HepG2 (cell line): ENCODE measurements at regions not wholly inside any gene's neighbourhood (a gene's known extent, or its start where the extent isn't known, plus 50 kb on each side); places are given as distances from the start of the nearest gene placed in this dataset.

ENCODE experiments used
- MAF1 ChIP-seq: sonication (generic); formaldehyde crosslinking; IDR thresholded peaks from 2 replicates; pipeline ENCODE4 v1.5.0; 2020; ENCODE audit warnings: missing genetic modification reagents, borderline replicate concordance
- NR3C1 ChIP-seq: sonication (generic); formaldehyde crosslinking; IDR thresholded peaks from 2 replicates; pipeline ENCODE4 v1.4.0; 2020; ENCODE audit warnings: missing genetic modification reagents
- RARG ChIP-seq: sonication (generic); formaldehyde crosslinking; IDR thresholded peaks from 2 replicates; pipeline ENCODE4 v1.4.0; 2020; ENCODE audit warnings: low read depth, mild to moderate bottlenecking, missing genetic modification reagents
- SRSF1 ChIP-seq: fragments of 200-400 bp; formaldehyde crosslinking; optimal IDR thresholded peaks from 2 replicates; pipeline ENCODE3; 2017; ENCODE audit warnings: mild to moderate bottlenecking, low read depth, low read length, moderate library complexity
- SYNCRIP ChIP-seq: fragments of 200-400 bp; formaldehyde crosslinking; IDR thresholded peaks from 2 replicates; pipeline ENCODE4 v1.6.1; 2018; ENCODE audit warnings: mild to moderate bottlenecking, low read depth, low read length; ENCODE audit not compliant: insufficient read depth
- ZFP37 ChIP-seq: sonication (generic); formaldehyde crosslinking; IDR thresholded peaks from 2 replicates; pipeline ENCODE4 v1.4.0; 2020; ENCODE audit warnings: missing genetic modification reagents, borderline replicate concordance
- ZFY ChIP-seq: sonication (generic); formaldehyde crosslinking; IDR thresholded peaks from 2 replicates; pipeline ENCODE4 v1.4.0; 2020; ENCODE audit warnings: missing genetic modification reagents
- ZNF124 ChIP-seq: sonication (generic); formaldehyde crosslinking; IDR thresholded peaks from 2 replicates; pipeline ENCODE4 v1.4.0; 2020; ENCODE audit warnings: missing genetic modification reagents
- ZNF225 ChIP-seq: sonication (generic); formaldehyde crosslinking; IDR thresholded peaks from 2 replicates; pipeline ENCODE4 v1.4.0; 2020; ENCODE audit warnings: mild to moderate bottlenecking, missing genetic modification reagents
- ZNF652 ChIP-seq: IDR thresholded peaks from 2 replicates; pipeline ENCODE4 v1.6.1; 2016; ENCODE audit warnings: low read depth, borderline replicate concordance
- ZNF703 ChIP-seq: sonication (generic); formaldehyde crosslinking; IDR thresholded peaks from 2 replicates; pipeline ENCODE4 v1.5.1; 2020; ENCODE audit warnings: missing genetic modification reagents, mild to moderate bottlenecking, moderate library complexity, borderline replicate concordance
- TF ChIP-seq, protein P1 (sequence below): sonication (generic); formaldehyde crosslinking; IDR thresholded peaks from 2 replicates; pipeline ENCODE4 v1.4.0; 2020; ENCODE audit warnings: missing genetic modification reagents
- TF ChIP-seq, protein P2 (sequence below): sonication (generic); formaldehyde crosslinking; IDR thresholded peaks from 2 replicates; pipeline ENCODE4 v1.5.1; 2020; ENCODE audit warnings: missing genetic modification reagents, mild to moderate bottlenecking, borderline replicate concordance
- TF ChIP-seq, protein P3 (sequence below): sonication (generic); formaldehyde crosslinking; IDR thresholded peaks from 2 replicates; pipeline ENCODE4 v1.4.0; 2020; ENCODE audit warnings: missing genetic modification reagents
- TF ChIP-seq, protein P4 (sequence below): sonication (generic); formaldehyde crosslinking; IDR thresholded peaks from 2 replicates; pipeline ENCODE4 v1.8.0; 2022; ENCODE audit warnings: mild to moderate bottlenecking, missing genetic modification reagents

DNA sequence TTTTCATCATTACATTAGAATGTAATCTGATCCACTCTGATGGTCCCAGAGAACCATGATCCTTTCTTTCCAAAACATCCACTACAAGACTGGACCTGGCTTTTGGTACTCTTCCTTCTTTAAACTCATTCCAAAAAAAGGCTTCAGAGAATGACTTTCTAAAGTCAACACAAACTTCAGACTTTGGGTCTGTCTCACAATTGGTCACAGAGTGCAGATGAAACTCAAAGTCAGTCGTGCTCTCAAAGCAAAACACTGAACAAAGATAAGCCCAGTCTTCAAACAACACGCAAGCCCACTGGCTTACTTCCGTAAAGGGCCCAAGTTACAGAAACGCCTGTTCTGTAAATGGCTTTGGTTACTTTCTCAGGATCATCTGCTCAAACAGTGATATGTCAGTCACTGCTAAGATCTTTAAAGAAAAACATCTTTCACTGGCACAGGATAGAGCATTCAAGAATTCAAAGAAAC, 250.9 kb upstream of the MKLN1 start (continued):
- TF ChIP-seq, protein P1, sequence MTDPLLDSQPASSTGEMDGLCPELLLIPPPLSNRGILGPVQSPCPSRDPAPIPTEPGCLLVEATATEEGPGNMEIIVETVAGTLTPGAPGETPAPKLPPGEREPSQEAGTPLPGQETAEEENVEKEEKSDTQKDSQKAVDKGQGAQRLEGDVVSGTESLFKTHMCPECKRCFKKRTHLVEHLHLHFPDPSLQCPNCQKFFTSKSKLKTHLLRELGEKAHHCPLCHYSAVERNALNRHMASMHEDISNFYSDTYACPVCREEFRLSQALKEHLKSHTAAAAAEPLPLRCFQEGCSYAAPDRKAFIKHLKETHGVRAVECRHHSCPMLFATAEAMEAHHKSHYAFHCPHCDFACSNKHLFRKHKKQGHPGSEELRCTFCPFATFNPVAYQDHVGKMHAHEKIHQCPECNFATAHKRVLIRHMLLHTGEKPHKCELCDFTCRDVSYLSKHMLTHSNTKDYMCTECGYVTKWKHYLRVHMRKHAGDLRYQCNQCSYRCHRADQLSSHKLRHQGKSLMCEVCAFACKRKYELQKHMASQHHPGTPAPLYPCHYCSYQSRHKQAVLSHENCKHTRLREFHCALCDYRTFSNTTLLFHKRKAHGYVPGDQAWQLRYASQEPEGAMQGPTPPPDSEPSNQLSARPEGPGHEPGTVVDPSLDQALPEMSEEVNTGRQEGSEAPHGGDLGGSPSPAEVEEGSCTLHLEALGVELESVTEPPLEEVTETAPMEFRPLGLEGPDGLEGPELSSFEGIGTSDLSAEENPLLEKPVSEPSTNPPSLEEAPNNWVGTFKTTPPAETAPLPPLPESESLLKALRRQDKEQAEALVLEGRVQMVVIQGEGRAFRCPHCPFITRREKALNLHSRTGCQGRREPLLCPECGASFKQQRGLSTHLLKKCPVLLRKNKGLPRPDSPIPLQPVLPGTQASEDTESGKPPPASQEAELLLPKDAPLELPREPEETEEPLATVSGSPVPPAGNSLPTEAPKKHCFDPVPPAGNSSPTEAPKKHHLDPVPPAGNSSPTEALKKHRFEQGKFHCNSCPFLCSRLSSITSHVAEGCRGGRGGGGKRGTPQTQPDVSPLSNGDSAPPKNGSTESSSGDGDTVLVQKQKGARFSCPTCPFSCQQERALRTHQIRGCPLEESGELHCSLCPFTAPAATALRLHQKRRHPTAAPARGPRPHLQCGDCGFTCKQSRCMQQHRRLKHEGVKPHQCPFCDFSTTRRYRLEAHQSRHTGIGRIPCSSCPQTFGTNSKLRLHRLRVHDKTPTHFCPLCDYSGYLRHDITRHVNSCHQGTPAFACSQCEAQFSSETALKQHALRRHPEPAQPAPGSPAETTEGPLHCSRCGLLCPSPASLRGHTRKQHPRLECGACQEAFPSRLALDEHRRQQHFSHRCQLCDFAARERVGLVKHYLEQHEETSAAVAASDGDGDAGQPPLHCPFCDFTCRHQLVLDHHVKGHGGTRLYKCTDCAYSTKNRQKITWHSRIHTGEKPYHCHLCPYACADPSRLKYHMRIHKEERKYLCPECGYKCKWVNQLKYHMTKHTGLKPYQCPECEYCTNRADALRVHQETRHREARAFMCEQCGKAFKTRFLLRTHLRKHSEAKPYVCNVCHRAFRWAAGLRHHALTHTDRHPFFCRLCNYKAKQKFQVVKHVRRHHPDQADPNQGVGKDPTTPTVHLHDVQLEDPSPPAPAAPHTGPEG (CRISPR knock-in tag) = 0 out of 2 replicates have a peak, but pooled peaks have one; percentile 58
- TF ChIP-seq ZNF703 (CRISPR knock-in tag) (no peak), SRSF1 (no peak), ZNF652 (CRISPR knock-in tag) (peak; percentile 55; the same call in 1 of the 2 replicates), ZNF225 (no peak), ZNF124 (CRISPR knock-in tag) (peak; percentile 82), ZFY (CRISPR knock-in tag) (peak; percentile 62; the same call in 1 of the 2 replicates), NR3C1 (CRISPR knock-in tag) (no peak), MAF1 (CRISPR knock-in tag) (no peak), SYNCRIP (no peak), ZFP37 (CRISPR knock-in tag) (no peak), RARG (CRISPR knock-in tag) (no peak)
- TF ChIP-seq, protein P2, sequence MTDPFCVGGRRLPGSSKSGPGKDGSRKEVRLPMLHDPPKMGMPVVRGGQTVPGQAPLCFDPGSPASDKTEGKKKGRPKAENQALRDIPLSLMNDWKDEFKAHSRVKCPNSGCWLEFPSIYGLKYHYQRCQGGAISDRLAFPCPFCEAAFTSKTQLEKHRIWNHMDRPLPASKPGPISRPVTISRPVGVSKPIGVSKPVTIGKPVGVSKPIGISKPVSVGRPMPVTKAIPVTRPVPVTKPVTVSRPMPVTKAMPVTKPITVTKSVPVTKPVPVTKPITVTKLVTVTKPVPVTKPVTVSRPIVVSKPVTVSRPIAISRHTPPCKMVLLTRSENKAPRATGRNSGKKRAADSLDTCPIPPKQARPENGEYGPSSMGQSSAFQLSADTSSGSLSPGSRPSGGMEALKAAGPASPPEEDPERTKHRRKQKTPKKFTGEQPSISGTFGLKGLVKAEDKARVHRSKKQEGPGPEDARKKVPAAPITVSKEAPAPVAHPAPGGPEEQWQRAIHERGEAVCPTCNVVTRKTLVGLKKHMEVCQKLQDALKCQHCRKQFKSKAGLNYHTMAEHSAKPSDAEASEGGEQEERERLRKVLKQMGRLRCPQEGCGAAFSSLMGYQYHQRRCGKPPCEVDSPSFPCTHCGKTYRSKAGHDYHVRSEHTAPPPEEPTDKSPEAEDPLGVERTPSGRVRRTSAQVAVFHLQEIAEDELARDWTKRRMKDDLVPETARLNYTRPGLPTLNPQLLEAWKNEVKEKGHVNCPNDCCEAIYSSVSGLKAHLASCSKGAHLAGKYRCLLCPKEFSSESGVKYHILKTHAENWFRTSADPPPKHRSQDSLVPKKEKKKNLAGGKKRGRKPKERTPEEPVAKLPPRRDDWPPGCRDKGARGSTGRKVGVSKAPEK (CRISPR knock-in tag) = no peak
- TF ChIP-seq, protein P3, sequence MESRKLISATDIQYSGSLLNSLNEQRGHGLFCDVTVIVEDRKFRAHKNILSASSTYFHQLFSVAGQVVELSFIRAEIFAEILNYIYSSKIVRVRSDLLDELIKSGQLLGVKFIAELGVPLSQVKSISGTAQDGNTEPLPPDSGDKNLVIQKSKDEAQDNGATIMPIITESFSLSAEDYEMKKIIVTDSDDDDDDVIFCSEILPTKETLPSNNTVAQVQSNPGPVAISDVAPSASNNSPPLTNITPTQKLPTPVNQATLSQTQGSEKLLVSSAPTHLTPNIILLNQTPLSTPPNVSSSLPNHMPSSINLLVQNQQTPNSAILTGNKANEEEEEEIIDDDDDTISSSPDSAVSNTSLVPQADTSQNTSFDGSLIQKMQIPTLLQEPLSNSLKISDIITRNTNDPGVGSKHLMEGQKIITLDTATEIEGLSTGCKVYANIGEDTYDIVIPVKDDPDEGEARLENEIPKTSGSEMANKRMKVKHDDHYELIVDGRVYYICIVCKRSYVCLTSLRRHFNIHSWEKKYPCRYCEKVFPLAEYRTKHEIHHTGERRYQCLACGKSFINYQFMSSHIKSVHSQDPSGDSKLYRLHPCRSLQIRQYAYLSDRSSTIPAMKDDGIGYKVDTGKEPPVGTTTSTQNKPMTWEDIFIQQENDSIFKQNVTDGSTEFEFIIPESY (CRISPR knock-in tag) = peak; percentile 61; the same call in 1 of the 2 replicates
- TF ChIP-seq, protein P4, sequence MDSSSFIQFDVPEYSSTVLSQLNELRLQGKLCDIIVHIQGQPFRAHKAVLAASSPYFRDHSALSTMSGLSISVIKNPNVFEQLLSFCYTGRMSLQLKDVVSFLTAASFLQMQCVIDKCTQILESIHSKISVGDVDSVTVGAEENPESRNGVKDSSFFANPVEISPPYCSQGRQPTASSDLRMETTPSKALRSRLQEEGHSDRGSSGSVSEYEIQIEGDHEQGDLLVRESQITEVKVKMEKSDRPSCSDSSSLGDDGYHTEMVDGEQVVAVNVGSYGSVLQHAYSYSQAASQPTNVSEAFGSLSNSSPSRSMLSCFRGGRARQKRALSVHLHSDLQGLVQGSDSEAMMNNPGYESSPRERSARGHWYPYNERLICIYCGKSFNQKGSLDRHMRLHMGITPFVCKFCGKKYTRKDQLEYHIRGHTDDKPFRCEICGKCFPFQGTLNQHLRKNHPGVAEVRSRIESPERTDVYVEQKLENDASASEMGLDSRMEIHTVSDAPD (CRISPR knock-in tag) = no peak
